NCI-H1436 (cell line): ENCODE measurements at regions not wholly inside any gene's neighbourhood (a gene's known extent, or its start where the extent isn't known, plus 50 kb on each side); places are given as distances from the start of the nearest gene placed in this dataset.

Experiments used
- DNase-seq: peaks from one replicate; lab custom pipeline; 2025; lab: John Stamatoyannopoulos, UW

DNA sequence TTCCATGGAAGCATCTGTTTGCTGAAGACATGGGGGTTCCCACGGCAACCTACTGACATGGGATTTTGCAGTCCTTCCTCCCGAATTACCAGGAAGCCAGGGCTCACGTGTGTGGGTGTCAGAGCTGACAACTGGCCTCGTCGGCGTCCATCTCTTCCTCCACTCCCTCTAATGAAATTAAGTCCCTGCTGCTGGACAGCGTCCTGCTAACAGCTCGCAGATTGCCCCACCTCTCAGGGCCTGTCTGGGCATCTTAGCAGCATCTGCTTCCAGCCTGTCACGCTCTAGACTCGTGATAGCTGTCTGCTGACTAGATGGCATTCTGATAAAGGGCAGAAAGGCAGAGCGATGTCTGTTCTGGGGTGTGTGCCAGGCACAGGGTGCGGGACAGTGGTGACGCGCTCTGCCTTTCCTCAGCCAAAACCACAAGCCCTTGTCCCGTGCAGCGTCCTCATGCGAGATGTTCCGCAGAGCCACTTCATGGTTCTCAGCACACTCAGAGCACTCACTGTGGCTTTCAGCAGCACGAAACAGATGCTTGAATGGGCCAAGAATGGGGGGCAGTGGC, 161.1 kb downstream of the ARL4C start:
- no peak for DNase-seq

DNA sequence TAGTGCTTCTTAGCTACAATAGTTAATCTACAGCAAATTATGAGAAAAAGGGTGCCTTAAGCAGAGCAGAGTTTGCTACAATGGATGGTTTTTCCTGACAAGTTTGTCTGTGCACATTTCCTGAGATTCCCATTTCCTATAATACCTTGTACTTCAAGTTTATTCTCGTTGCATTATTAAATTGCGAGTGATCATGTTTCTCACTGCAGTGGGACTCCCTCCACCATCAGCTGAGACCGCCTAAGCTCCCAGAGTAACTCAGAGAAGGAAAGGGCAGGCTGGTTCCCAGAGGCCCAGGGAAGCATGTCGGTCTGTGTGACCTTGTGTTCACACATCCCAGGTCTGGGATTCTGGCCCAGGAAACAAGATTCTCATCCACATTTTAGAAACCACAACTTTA, 162.1 kb downstream of the ARL4C start:
- DNase-seq = no peak

- no peak for DNase-seq
These were observed 162.7 kb downstream of the ARL4C start for GRCh38 chr2:234334151-234334550.

DNA sequence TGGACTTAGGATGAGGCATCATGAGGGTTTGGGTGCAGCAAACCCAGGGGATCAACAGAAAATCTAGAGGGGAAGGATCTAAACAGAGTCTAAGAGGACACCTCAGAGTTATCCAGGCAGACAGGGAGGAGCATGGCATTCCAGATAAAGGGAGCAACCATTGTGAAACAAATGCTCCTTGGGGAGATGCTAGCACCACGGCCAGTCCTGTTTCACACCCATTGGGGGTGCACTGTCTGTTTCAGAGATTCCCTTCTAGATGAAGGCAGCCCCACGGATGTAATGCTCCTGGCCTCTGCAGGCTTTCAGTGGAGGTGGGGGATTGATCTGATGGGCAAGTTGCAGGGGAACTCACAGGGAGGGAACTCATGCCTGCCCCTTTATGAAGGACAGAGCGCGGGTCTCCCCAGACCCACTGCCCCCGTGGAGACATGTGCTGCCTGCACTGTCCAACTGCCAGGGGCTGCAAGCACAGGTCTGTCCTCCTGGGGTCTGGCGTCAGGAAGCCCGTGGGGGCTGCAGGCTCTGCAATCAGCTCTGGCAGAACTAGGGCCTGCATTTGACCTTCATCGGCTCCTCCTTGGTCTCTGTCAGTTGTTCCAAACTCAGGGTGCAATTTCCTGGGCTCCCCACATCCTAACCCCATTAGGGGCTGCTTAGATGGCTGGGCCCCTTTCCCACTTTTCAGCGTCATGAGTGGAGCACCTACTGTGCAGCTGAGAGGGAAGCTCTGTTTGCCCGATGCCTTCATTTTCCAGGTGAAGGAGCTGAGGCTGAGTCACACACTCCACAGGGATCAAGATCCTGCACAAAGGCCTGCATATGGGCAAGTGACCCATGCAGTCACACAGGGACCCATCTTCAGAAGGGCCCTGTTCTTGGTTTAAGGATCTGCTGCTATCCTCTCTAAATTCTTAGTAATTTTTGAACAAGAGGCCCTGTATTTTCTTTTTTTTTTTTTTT, 163.4 kb downstream of the ARL4C start:
- DNase-seq = no peak

DNA sequence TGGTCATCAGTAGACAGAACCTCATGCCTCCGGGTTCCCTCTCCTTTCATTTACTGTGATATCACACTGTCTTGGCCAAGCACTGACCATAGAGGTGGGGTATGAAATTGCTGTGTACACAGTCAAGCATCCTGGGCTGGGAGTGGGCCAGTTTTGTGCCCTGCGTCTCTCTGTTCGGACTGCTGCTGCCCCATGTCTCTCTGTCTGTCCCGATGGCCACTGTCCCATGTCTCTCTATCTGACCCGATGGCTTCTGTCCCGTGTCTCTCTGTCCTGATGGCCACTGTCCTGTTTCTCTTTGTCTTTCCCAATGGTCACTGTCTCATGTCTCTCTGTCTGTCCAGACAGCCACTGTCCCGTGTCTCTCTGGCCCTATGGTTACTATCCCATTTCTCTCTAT, 164.9 kb downstream of the ARL4C start:
- no peak for DNase-seq

DNA sequence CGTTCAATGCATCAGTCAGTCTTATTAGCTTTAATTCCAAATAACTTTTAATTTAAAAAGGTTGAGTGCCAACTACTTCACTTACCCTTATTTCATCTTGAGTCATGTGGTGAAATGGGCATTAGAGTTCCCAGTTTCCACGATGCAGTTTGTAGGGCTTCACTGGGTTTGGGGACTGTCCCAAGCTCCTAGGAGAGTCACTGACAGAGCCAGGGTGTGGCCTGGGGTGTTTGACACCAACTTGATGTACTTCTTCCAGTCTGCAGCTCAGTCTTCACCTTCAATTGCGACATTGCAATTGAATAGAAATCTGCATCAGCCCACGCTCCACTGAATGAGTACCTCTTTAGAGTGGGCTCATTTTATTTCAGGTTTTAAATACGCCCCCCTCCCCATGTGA, 165.3 kb downstream of the ARL4C start:
- no peak for DNase-seq

- no peak for DNase-seq
These were observed 166.0 kb downstream of the ARL4C start for GRCh38 chr2:234330902-234331301.

DNA sequence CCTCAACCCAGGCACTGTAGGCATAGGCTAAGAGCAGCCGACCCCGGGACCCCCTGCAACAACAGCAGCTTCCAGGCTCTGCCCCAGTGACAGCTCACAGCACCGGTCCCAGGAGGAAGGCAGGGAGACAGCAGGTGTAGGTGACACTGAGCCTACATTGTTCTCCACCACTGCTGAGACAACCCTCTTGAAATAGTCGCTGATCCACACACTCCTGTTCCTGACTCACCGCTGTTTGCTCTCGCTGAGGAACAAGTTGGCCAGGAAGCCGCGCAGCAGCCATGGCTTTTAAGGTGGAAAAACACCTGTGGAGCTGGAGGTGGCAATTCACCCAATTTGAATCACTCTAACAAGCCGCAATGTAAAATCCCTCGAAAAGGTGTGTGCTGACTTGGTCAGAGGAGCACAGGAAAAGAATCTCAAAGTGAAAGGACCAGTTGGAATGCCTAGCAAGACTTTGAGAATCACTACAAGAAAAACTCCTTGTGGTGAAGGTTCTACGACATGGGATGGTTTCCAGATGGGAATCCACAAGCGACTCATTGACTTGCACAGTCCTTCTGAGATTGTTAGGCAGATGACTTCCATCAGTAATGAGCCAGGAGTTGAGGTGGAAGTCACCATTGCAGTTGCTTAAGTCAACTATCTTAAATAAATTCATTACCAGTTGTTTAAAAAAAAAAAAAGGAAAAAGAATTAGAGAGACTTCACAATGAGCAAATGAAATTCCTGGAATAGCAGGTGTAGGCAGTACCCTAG, 167.5 kb downstream of the ARL4C start:
- DNase-seq = peak; percentile 12

GRCh38 chr2:234328444-234328990, 168.4 kb downstream of the ARL4C start:
- DNase-seq = no peak

DNA sequence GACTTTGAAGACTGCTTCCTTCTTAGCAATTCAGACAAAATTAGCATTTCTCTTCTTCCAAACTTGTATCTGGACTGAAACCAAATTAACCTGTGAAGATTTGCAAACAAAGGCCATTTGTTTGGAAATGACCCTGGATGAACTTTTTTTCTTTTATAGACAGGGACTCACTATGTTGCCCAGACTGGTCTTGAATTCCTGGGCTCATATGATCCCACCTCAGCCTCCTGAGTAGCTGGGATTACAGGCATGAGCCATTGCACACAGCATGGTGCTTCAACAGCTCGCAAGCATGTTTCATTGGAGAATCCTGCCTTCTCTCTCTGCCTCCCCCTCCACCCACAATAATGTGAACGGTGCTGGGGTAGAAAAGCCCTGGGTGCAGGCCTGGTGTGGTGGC, 170.2 kb downstream of the ARL4C start:
- DNase-seq = no peak

DNA sequence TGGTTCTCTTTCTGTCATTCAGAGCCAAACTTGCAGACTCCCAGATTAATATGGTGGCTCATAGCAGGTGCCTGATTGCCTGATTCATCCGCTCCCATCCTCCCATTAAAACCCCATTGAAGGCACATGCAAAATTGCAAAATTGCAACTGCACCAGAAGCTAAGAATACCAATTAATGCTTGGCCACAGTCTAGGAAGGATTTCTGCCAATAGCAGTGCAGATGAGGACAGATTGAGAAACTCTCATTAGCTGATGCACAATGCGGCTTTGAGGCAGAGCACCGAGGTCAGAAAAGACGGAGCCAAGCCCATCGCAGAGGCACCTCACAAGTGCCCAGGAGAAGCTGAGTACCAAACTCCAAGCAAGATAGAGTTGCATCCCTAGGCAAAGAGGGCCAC, 172.8 kb downstream of the ARL4C start:
- no peak for DNase-seq

GRCh38 chr2:234322766-234323465, 174.0 kb downstream of the ARL4C start:
- DNase-seq = no peak

DNA sequence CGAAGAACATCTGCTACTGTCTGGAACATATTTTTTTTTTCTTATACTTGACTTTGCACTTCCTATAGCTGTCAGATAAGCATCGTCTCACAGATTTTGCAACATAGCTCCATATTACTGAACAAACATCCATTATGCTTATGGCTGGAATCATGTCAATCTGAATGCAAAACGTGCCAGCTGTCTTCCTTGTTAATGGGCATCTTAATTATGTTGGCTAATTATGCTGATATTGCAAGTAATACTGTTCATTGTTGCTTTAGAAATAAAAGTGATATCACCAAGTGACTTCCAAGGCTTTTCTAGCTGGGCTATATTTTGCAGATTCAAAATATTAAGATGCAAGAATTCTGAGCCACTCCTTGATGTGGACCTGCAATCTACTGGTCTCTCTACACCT, 176.8 kb downstream of the ARL4C start:
- no peak for DNase-seq

- no peak for DNase-seq
These were observed 178.5 kb downstream of the ARL4C start for GRCh38 chr2:234318361-234318760.

GRCh38 chr2:234313558-234313957, 183.3 kb downstream of the ARL4C start:
- DNase-seq = no peak

- DNase-seq = no peak
These were observed 186.7 kb downstream of the ARL4C start for GRCh38 chr2:234310166-234310565.

DNA sequence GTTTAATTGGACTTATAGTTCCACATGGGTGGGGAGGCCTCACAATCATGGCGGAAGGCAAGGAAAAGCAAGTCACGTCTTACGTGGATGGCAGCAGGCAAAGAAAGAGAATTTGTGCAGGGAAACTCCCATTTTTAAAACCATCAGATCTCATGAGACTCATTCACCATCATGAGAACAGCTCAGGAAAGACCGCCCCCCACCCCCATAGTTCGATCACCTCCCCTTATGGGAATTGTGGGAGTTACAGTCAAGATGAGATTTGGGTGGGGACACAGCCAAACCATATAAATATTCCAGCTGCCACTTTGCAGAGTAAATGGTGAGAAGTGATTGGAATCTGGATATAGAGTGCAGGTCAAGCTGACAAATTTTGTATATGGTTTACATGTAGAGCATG, 187.4 kb downstream of the ARL4C start:
- DNase-seq = no peak

- no peak for DNase-seq
These were observed 188.1 kb downstream of the ARL4C start for GRCh38 chr2:234308813-234309195.

- DNase-seq = no peak
These were observed 188.6 kb downstream of the ARL4C start for GRCh38 chr2:234308073-234308812.

GRCh38 chr2:234307322-234307961, 189.4 kb downstream of the ARL4C start:
- no peak for DNase-seq
